Uterus (tissue), 2 donors: ENCODE measurements at regions not wholly inside any gene's neighbourhood (a gene's known extent, or its start where the extent isn't known, plus 50 kb on each side); places are given as distances from the start of the nearest gene placed in this dataset.

Experiments used
- POLR2A ChIP-seq, 2 donors: fragments of 450-650 bp; IDR thresholded peaks; one replicate each; pipeline ENCODE4 v1.6.1; 2016; ENCODE audit warnings: antibody characterized with exemption in 2 of 2, mild to moderate bottlenecking in 1 of 2, moderate library complexity in 1 of 2
- TF ChIP-seq, protein P1 (sequence below), 4 experiments: fragments of 200-600 bp in 2 of 4; fragments of 450-650 bp in 2 of 4; sonication (generic) in 2 of 4; IDR thresholded peaks; one replicate each; pipeline ENCODE4 v1.5.1; 2016 to 2019; ENCODE audit warnings: antibody characterized with exemption in 4 of 4, mild to moderate bottlenecking in 2 of 4, moderate library complexity in 1 of 4

DNA sequence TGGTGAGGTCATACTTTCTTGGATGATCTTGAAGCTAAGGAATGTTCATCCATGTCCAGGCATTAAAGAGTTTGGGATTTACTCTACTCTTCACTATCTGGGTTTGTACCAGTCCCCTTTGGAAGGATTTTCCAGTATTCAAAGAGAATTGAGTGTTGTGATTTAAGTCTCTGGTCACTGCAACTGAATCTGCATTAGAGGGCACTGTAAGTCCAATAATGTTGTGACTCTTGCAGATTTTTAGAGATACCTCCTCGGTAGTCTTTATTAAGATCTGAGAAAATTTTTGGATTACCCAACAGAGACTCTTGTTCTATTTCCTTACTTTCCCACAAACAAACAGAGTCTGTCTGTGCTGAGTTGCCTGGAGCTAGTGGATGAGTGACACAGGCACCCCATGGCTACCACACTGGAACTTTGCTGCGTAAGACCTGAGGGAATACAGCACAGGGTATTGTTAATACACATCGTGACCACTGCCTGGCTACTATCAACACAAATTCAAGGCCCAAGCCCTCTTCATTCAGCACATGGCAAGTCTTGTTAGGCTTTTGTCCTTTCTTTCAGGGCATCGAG is 357.1 kb upstream of the KLHL4 start:
- TF ChIP-seq, protein P1, sequence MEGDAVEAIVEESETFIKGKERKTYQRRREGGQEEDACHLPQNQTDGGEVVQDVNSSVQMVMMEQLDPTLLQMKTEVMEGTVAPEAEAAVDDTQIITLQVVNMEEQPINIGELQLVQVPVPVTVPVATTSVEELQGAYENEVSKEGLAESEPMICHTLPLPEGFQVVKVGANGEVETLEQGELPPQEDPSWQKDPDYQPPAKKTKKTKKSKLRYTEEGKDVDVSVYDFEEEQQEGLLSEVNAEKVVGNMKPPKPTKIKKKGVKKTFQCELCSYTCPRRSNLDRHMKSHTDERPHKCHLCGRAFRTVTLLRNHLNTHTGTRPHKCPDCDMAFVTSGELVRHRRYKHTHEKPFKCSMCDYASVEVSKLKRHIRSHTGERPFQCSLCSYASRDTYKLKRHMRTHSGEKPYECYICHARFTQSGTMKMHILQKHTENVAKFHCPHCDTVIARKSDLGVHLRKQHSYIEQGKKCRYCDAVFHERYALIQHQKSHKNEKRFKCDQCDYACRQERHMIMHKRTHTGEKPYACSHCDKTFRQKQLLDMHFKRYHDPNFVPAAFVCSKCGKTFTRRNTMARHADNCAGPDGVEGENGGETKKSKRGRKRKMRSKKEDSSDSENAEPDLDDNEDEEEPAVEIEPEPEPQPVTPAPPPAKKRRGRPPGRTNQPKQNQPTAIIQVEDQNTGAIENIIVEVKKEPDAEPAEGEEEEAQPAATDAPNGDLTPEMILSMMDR (IDR thresholded peaks at IDR 0.05) = no peak
- no peak for TF ChIP-seq POLR2A (IDR thresholded peaks at IDR 0.05)
